A549 (cell line): ENCODE measurements at regions not wholly inside any gene's neighbourhood (a gene's known extent, or its start where the extent isn't known, plus 50 kb on each side); places are given as distances from the start of the nearest gene placed in this dataset.
"Not testable (repeated sequence)": the region's sequence is repeated elsewhere in the genome, so short reads cannot be mapped to it uniquely, and the experiment has no call there.

Source experiments
- ATAC-seq, 2 experiments: fragments of 200-7000 bp in 1 of 2; fragments of >200 bp in 1 of 2; cut with Nextera tagmentation in 1 of 2; cut with Tn5 transposase in 1 of 2; 3 replicates each; pipeline versions ENCODE4 v1.8.0 to v1.9.1; 2018 to 2020; ENCODE audit warnings: mild to moderate bottlenecking in 1 of 2, moderate library complexity in 1 of 2
- CTCF ChIA-PET: fragments of 300-600 bp; sonication (Branson Sonifier 250); formaldehyde crosslinking; extraction: SDS; loops from one replicate; lab custom pipeline; 2021; ENCODE audit warnings: antibody characterized with exemption, inconsistent platforms; lab: Yijun Ruan, JAX
- POLR2A ChIA-PET: fragments of 350-600 bp; formaldehyde crosslinking; extraction: SDS; loops from one replicate; lab custom pipeline; 2021; ENCODE audit warnings: antibody characterized with exemption, inconsistent platforms; lab: Yijun Ruan, JAX
- DNase-seq, 2 experiments: peaks; one replicate each; pipeline versions ENCODE4 v3.0.0 to v3.0.0-alpha.2; 2011 to 2016; ENCODE audit warnings: low read depth in 1 of 2, low spot score in 1 of 2
- FAIRE-seq: peaks from 2 replicates; lab custom pipeline; 2011; peaks lifted over from hg19 to GRCh38; lab: Jason Lieb, UNC
- H3K27ac ChIP-seq, 2 experiments: fragments of >200 bp; sonication (Bioruptor Twin); formaldehyde crosslinking; 3 replicates each; pipeline ENCODE4 v1.5.1; 2016 to 2017
- H3K4me1 ChIP-seq: fragments of >200 bp; sonication (Bioruptor Twin); formaldehyde crosslinking; 3 replicates; pipeline ENCODE4 v1.6.1; 2016
- H3K4me2 ChIP-seq: fragments of >200 bp; sonication (Bioruptor Twin); formaldehyde crosslinking; 3 replicates; pipeline ENCODE4 v1.6.1; 2016
- H3K4me3 ChIP-seq: fragments of >200 bp; sonication (Bioruptor Twin); formaldehyde crosslinking; 3 replicates; pipeline ENCODE4 v1.5.1; 2016
- H3K9me3 ChIP-seq: fragments of >200 bp; sonication (Bioruptor Twin); formaldehyde crosslinking; 3 replicates; pipeline ENCODE4 v1.6.1; 2016
- BHLHE40 ChIP-seq: IDR thresholded peaks from 2 replicates; pipeline ENCODE4 v1.6.1; 2012; ENCODE audit warnings: low read depth, low read length, inconsistent platforms
- CBX8 ChIP-seq: fragments of 200-600 bp; sonication (generic); IDR thresholded peaks from 2 replicates; pipeline ENCODE4 v1.6.1; 2016
- EHF ChIP-seq: fragments of 250-450 bp; sonication (Bioruptor Pico); IDR thresholded peaks from 2 replicates; pipeline ENCODE4 v1.5.0; 2020; ENCODE audit warnings: mild to moderate bottlenecking
- EHMT2 ChIP-seq: fragments of 200-600 bp; sonication (generic); IDR thresholded peaks from 2 replicates; pipeline ENCODE4 v1.6.1; 2016; ENCODE audit warnings: antibody characterized with exemption, low read depth, mild to moderate bottlenecking, moderate library complexity
- EP300 ChIP-seq, 2 experiments: fragments of >200 bp; sonication (Bioruptor Twin); formaldehyde crosslinking; IDR thresholded peaks; 2 replicates in 1 of 2; 3 replicates in 1 of 2; pipeline ENCODE4 v1.6.1; 2016 to 2017
- FOSL2 ChIP-seq, 2 experiments: fragments of 450-650 bp in 1 of 2; fragments of >200 bp in 1 of 2; sonication (Bioruptor Twin) in 1 of 2; formaldehyde crosslinking; IDR thresholded peaks; 2 replicates each; pipeline versions ENCODE4 v1.5.0 to v1.6.1; 2016 to 2020; ENCODE audit warnings: mild to moderate bottlenecking in 1 of 2, moderate library complexity in 1 of 2
- FOXS1 ChIP-seq: fragments of 250-450 bp; sonication (Bioruptor Pico); IDR thresholded peaks from 2 replicates; pipeline ENCODE4 v1.5.0; 2020; ENCODE audit warnings: mild to moderate bottlenecking, moderate library complexity
- GATA3 ChIP-seq: IDR thresholded peaks from 2 replicates; pipeline ENCODE4 v1.6.1; 2012; ENCODE audit warnings: borderline replicate concordance
- HDAC2 ChIP-seq: fragments of 200-600 bp; sonication (generic); IDR thresholded peaks from 2 replicates; pipeline ENCODE4 v1.6.1; 2016
- HEYL ChIP-seq: fragments of 250-450 bp; sonication (Bioruptor Pico); IDR thresholded peaks from 2 replicates; pipeline ENCODE4 v1.8.0; 2021; ENCODE audit warnings: mild to moderate bottlenecking, moderate library complexity
- HOXA7 ChIP-seq: fragments of 250-450 bp; sonication (Bioruptor Pico); IDR thresholded peaks from 2 replicates; pipeline ENCODE4 v1.5.0; 2020; ENCODE audit warnings: mild to moderate bottlenecking, moderate library complexity
- MAFK ChIP-seq: fragments of 450-650 bp; IDR thresholded peaks from 2 replicates; pipeline ENCODE4 v1.6.1; 2014; ENCODE audit not compliant: partially characterized antibody
- MAZ ChIP-seq: fragments of 150-350 bp; IDR thresholded peaks from 2 replicates; pipeline ENCODE4 v1.6.1; 2014; ENCODE audit warnings: antibody characterized with exemption, low read depth, low read length, borderline replicate concordance
- NFE2L2 ChIP-seq: fragments of 150-350 bp; conservative IDR thresholded peaks from 2 replicates; pipeline ENCODE4 v1.6.1; 2014; ENCODE audit warnings: low read length
- SMC3 ChIP-seq: fragments of >200 bp; sonication (Bioruptor Twin); formaldehyde crosslinking; IDR thresholded peaks from 3 replicates; pipeline ENCODE4 v1.6.1; 2018; ENCODE audit warnings: inconsistent platforms
- SREBF2 ChIP-seq: fragments of 450-650 bp; IDR thresholded peaks from 2 replicates; pipeline ENCODE4 v1.6.1; 2014; ENCODE audit warnings: mild to moderate bottlenecking, moderate library complexity
- TP53 ChIP-seq: fragments of 250-450 bp; sonication (Bioruptor Pico); IDR thresholded peaks from 2 replicates; pipeline ENCODE4 v1.5.0; 2021; ENCODE audit warnings: mild to moderate bottlenecking, moderate library complexity
- ZC3H11A ChIP-seq: fragments of 450-650 bp; IDR thresholded peaks from 2 replicates; pipeline ENCODE4 v1.6.1; 2014; ENCODE audit warnings: antibody characterized with exemption, mild to moderate bottlenecking
- ZSCAN20 ChIP-seq: fragments of 250-450 bp; sonication (Bioruptor Pico); IDR thresholded peaks from 2 replicates; pipeline ENCODE4 v1.8.0; 2022; ENCODE audit warnings: mild to moderate bottlenecking, moderate library complexity
- WGBS: methylation state at CpG from one replicate; pipeline ENCODE4 v1.1.6; 2017; ENCODE audit errors: missing lambda C conversion rate; 5-methylcytosine and 5-hydroxymethylcytosine counted together
- TF ChIP-seq, protein P1 (sequence below): fragments of >200 bp; sonication (Bioruptor Twin); formaldehyde crosslinking; IDR thresholded peaks from 3 replicates; pipeline ENCODE4 v1.5.1; 2016
- TF ChIP-seq, protein P2 (sequence below): fragments of 250-450 bp; sonication (Bioruptor Pico); IDR thresholded peaks from 2 replicates; pipeline ENCODE4 v1.5.0; 2021; ENCODE audit warnings: mild to moderate bottlenecking, moderate library complexity, borderline replicate concordance
- TF ChIP-seq, protein P3 (sequence below): IDR thresholded peaks from 2 replicates; pipeline ENCODE4 v1.6.1; 2012; ENCODE audit warnings: low read depth, borderline replicate concordance

DNA sequence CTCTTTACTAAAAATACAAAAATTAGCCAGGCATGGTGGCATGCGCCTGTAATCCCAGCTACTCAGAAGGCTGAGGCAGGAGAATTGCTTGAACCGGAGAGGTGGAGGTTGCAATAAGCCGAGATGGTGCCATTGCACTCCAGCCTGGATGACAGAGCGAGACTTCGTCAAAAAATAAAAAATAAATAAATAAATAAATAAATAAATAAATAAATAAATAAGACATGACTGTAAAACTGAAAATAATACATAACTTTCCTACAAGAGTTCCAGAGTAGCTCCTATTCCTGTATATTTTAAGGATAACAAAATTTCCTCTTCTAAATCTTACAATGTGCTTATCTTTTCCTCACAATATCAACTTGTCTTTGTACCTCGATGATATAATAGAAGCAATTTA lies 549.4 kb downstream of the TRAM1L1 start:
- H3K27ac ChIP-seq, DNase-seq, H3K4me2 ChIP-seq, H3K9me3 ChIP-seq, H3K4me1 ChIP-seq, CTCF ChIA-PET, H3K4me3 ChIP-seq, POLR2A ChIA-PET, ATAC-seq: not testable (repeated sequence)
- WGBS = 46% methylated on average over 6 of the region's 6 CpGs
- TF ChIP-seq ZC3H11A = peak; percentile 46
- TF ChIP-seq, all 56 proteins: peak for 1; not testable (repeated sequence) for 55
- not testable (repeated sequence) for FAIRE-seq

DNA sequence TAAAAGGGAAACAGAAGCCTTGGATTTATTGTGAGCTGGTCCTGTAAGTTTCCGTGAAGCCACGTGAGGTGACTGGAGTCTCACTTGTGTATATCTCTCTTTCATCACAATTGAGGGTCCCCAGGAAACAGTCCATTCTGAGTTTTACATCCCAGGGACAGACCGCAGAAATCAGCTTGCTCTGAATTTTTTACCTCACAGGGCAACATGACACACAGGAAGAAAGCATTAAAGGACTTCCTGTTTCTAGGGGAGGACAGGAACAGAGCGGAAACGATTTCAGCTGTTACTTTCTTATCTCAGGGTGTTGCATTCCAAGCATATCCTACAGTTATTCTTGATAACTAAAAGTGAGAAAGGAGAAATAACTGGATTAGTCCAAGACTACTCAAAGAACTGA lies 553.5 kb downstream of the TRAM1L1 start:
- Histone ChIP-seq H3K9me3 (no peaks in the 10 kb centered on the region), H3K27ac (no peak overlapping the region), H3K4me3 (no peak overlapping the region), H3K4me1 (no peaks in the 10 kb centered on the region), H3K4me2 (no peak overlapping the region)
- no peak for FAIRE-seq
- TF ChIP-seq HEYL = no peak
- TF ChIP-seq MAFK = no peak
- no peak for TF ChIP-seq GATA3
- TF ChIP-seq TP53 (CRISPR knock-in tag) = no peak
- TF ChIP-seq ZC3H11A = no peak
- TF ChIP-seq, protein P1, sequence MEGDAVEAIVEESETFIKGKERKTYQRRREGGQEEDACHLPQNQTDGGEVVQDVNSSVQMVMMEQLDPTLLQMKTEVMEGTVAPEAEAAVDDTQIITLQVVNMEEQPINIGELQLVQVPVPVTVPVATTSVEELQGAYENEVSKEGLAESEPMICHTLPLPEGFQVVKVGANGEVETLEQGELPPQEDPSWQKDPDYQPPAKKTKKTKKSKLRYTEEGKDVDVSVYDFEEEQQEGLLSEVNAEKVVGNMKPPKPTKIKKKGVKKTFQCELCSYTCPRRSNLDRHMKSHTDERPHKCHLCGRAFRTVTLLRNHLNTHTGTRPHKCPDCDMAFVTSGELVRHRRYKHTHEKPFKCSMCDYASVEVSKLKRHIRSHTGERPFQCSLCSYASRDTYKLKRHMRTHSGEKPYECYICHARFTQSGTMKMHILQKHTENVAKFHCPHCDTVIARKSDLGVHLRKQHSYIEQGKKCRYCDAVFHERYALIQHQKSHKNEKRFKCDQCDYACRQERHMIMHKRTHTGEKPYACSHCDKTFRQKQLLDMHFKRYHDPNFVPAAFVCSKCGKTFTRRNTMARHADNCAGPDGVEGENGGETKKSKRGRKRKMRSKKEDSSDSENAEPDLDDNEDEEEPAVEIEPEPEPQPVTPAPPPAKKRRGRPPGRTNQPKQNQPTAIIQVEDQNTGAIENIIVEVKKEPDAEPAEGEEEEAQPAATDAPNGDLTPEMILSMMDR = no peak
- POLR2A ChIA-PET = no interaction called here
- 55% methylated on average over 5 of the region's 5 CpGs for WGBS
- DNase-seq = no peak
- ATAC-seq = no peak
- CTCF ChIA-PET = no interaction called here

DNA sequence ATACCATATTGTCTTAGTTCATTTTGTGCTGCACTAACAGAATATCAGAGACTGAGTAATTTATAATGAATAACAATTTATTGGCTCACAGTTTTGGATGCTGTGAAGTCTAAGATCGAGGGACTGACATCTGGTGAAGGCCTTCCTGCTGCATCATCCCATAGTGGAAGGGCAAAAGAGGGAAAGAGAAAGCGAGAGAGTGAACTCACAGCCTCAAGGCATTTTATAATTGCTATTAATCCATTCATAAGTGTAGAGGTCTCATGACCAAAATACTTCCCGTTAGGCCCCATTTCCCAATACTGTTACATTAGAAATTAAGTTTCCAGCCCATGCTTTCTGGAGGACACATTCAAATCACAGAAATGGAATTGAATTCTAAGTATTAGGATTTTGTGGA lies 554.4 kb downstream of the TRAM1L1 start:
- CTCF ChIA-PET = no interaction called here
- TF ChIP-seq CBX8 (no peak), SMC3 (no peak)
- TF ChIP-seq, protein P2, sequence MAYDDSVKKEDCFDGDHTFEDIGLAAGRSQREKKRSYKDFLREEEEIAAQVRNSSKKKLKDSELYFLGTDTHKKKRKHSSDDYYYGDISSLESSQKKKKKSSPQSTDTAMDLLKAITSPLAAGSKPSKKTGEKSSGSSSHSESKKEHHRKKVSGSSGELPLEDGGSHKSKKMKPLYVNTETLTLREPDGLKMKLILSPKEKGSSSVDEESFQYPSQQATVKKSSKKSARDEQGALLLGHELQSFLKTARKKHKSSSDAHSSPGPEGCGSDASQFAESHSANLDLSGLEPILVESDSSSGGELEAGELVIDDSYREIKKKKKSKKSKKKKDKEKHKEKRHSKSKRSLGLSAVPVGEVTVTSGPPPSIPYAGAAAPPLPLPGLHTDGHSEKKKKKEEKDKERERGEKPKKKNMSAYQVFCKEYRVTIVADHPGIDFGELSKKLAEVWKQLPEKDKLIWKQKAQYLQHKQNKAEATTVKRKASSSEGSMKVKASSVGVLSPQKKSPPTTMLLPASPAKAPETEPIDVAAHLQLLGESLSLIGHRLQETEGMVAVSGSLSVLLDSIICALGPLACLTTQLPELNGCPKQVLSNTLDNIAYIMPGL (CRISPR knock-in tag) = no peak
- DNase-seq (no peak), FAIRE-seq (no peak), ATAC-seq (no peak)
- Histone ChIP-seq H3K4me1 (no peaks in the 10 kb centered on the region), H3K9me3 (no peaks in the 10 kb centered on the region), H3K4me3 (no peak overlapping the region), H3K27ac (no peak overlapping the region), H3K4me2 (no peak overlapping the region)
- 21% methylated on average over 3 of the region's 3 CpGs for whole genome bisulfite sequencing
- POLR2A ChIA-PET = no interaction called here

DNA sequence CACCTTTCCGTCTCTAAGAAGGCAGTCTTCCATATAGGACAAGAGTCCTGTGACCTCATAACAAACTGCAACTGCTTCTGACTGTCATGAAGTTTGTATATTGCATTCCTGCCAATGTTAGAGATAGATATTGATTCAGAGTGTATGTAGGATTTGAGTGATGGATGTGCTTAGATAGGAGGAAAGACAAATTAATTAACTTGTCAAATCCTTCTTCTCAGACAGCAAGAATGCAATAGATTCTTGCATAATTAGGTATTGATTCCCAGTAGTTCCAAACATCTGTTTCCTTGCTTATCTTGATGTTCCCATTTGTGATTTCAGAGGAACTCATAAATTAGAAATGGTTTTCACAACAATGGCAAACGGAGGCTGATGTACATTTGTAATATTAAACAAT lies 555.3 kb downstream of the TRAM1L1 start:
- no peaks in the 10 kb centered on the region for H3K9me3 ChIP-seq
- FAIRE-seq (no peak), DNase-seq (no peak), ATAC-seq (no peak)
- ChIA-PET CTCF (no interaction called here), POLR2A (no interaction called here)
- H3K4me1 ChIP-seq = no peaks in the 10 kb centered on the region
- H3K4me3 ChIP-seq = no peak overlapping the region
- no peak for TF ChIP-seq HEYL
- no peak for TF ChIP-seq EP300 (IDR thresholded peaks at IDR 0.05)
- TF ChIP-seq ZSCAN20 (CRISPR knock-in tag) = no peak
- no peak for TF ChIP-seq BHLHE40
- TF ChIP-seq FOXS1 (CRISPR knock-in tag) = no peak
- TF ChIP-seq HDAC2 = no peak
- TF ChIP-seq EHMT2 = no peak
- TF ChIP-seq, protein P2 (CRISPR knock-in tag) = no peak
- no peak for TF ChIP-seq FOSL2 (IDR thresholded peaks at IDR 0.05)
- TF ChIP-seq FOSL2 (CRISPR knock-in tag; IDR thresholded peaks at IDR 0.05) = no peak
- no peak for TF ChIP-seq SREBF2
- TF ChIP-seq, protein P1 = no peak
- TF ChIP-seq, protein P3, sequence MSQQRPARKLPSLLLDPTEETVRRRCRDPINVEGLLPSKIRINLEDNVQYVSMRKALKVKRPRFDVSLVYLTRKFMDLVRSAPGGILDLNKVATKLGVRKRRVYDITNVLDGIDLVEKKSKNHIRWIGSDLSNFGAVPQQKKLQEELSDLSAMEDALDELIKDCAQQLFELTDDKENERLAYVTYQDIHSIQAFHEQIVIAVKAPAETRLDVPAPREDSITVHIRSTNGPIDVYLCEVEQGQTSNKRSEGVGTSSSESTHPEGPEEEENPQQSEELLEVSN = no peak
- no peak for TF ChIP-seq HOXA7 (CRISPR knock-in tag)
- TF ChIP-seq EHF (CRISPR knock-in tag) = no peak
- TF ChIP-seq NFE2L2 = no peak
- no peak for TF ChIP-seq MAZ
- 40% methylated on average over 2 of the region's 2 CpGs for WGBS
- H3K27ac ChIP-seq = no peak overlapping the region
- H3K4me2 ChIP-seq = no peak overlapping the region
